H1 (cell line): ENCODE measurements at regions not wholly inside any gene's neighbourhood (a gene's known extent, or its start where the extent isn't known, plus 50 kb on each side); places are given as distances from the start of the nearest gene placed in this dataset.

ENCODE experiments used
- CTCF ChIA-PET: fragments of 300-600 bp; sonication (Branson Sonifier 250); formaldehyde crosslinking; loops from one replicate; lab custom pipeline; 2021; ENCODE audit not compliant: partially characterized antibody; lab: Charles Lee
- POLR2A ChIA-PET: fragments of 300-600 bp; sonication (Branson Sonifier 250); formaldehyde crosslinking; loops from one replicate; lab custom pipeline; 2021; ENCODE audit warnings: inconsistent platforms; ENCODE audit not compliant: partially characterized antibody; lab: Charles Lee
- DNase-seq, 2 experiments: peaks; one replicate each; pipeline versions ENCODE4 v3.0.0 to v3.0.0-alpha.2; 2010 to 2022; ENCODE audit warnings: low spot score in 2 of 2, low read depth in 1 of 2, mixed read lengths in 1 of 2
- FAIRE-seq: peaks from 2 replicates; lab custom pipeline; 2011; peaks lifted over from hg19 to GRCh38; lab: Jason Lieb, UNC
- H2AFZ ChIP-seq: 2 replicates; pipeline ENCODE4 v1.8.1; 2012; ENCODE audit warnings: low read length, inconsistent platforms
- H2AK5ac ChIP-seq: 2 replicates; pipeline ENCODE4 v1.6.1; 2013; ENCODE audit warnings: low read depth, low read length
- H2BK120ac ChIP-seq: replicated peaks from 2 replicates; pipeline ENCODE3; 2013; ENCODE audit warnings: low read depth, low read length, inconsistent platforms
- H2BK12ac ChIP-seq: 2 replicates; pipeline ENCODE4 v1.6.1; 2013; ENCODE audit warnings: low read depth, low read length
- H2BK15ac ChIP-seq: 2 replicates; pipeline ENCODE4 v1.6.1; 2013; ENCODE audit warnings: low read length
- H2BK20ac ChIP-seq: 2 replicates; pipeline ENCODE4 v1.6.1; 2013; ENCODE audit warnings: low read length
- H2BK5ac ChIP-seq: 2 replicates; pipeline ENCODE4 v1.6.1; 2013; ENCODE audit warnings: low read depth, low read length
- H3K14ac ChIP-seq: 2 replicates; pipeline ENCODE4 v1.6.1; 2013; ENCODE audit warnings: inconsistent platforms; ENCODE audit not compliant: insufficient read length
- H3K18ac ChIP-seq: 2 replicates; pipeline ENCODE4 v1.6.1; 2013; ENCODE audit warnings: low read length; ENCODE audit errors: extremely low read depth
- H3K23ac ChIP-seq: 2 replicates; pipeline ENCODE4 v1.6.1; 2013; ENCODE audit warnings: inconsistent platforms; ENCODE audit not compliant: insufficient read length
- H3K23me2 ChIP-seq: 2 replicates; pipeline ENCODE4 v1.6.1; 2013; ENCODE audit warnings: low read depth, low read length
- H3K27ac ChIP-seq: 2 replicates; pipeline ENCODE4 v1.6.1; 2011; ENCODE audit warnings: low read depth, low read length, inconsistent platforms
- H3K27me3 ChIP-seq, 4 experiments: replicated peaks in 1 of 4; 1 replicate in 1 of 4; 2 replicates in 3 of 4; pipeline versions ENCODE4 v1.6.1 to v1.8.1; 2011 to 2013; ENCODE audit warnings: low read length in 3 of 4, mild to moderate bottlenecking in 3 of 4, inconsistent platforms in 2 of 4, mixed read lengths in 2 of 4, moderate library complexity in 1 of 4; ENCODE audit not compliant: control insufficient read depth in 3 of 4, insufficient read depth in 3 of 4; ENCODE audit errors: extremely low read depth in 1 of 4
- H3K36me3 ChIP-seq, 4 experiments: 2 replicates each; pipeline versions ENCODE4 v1.6.1 to v1.8.1; 2011 to 2013; ENCODE audit warnings: mild to moderate bottlenecking in 4 of 4, low read length in 3 of 4, moderate library complexity in 2 of 4, control low read depth in 1 of 4, inconsistent platforms in 1 of 4; ENCODE audit not compliant: insufficient read depth in 4 of 4, control insufficient read depth in 2 of 4
- H3K4ac ChIP-seq: replicated peaks from 2 replicates; pipeline ENCODE3; 2013; ENCODE audit warnings: low read length, low read depth, mixed read lengths, inconsistent platforms; ENCODE audit not compliant: insufficient read length
- H3K4me1 ChIP-seq, 4 experiments: replicated peaks in 1 of 4; 1 replicate in 1 of 4; 2 replicates in 3 of 4; pipeline versions ENCODE4 v1.6.1 to v1.8.1; 2011 to 2013; ENCODE audit warnings: low read length in 3 of 4, inconsistent platforms in 2 of 4, mixed read lengths in 1 of 4; ENCODE audit not compliant: insufficient read depth in 4 of 4, control insufficient read depth in 3 of 4
- H3K4me2 ChIP-seq, 2 experiments: 2 replicates each; pipeline versions ENCODE4 v1.6.1 to v1.8.1; 2011 to 2013; ENCODE audit warnings: low read depth in 2 of 2, low read length in 2 of 2, control low read depth in 1 of 2, inconsistent platforms in 1 of 2, mild to moderate bottlenecking in 1 of 2; ENCODE audit not compliant: insufficient read depth in 1 of 2
- H3K4me3 ChIP-seq, 4 experiments: fragments of 200-600, 300-600 bp in 1 of 4; sonication (generic), shearing (Covaris generic), sonication (Bioruptor Twin) in 1 of 4; 2 replicates each; pipeline versions ENCODE4 v1.5.1 to v1.8.1; 2011 to 2016; ENCODE audit warnings: low read length in 4 of 4, low read depth in 3 of 4, control low read depth in 2 of 4, inconsistent platforms in 2 of 4, mild to moderate bottlenecking in 2 of 4, mixed read lengths in 1 of 4, moderate library complexity in 1 of 4; ENCODE audit not compliant: insufficient read depth in 2 of 4; ENCODE audit errors: extremely low read depth in 1 of 4
- H3K56ac ChIP-seq: replicated peaks from 2 replicates; pipeline ENCODE3; 2013; ENCODE audit warnings: low read depth, mild to moderate bottlenecking, mixed read lengths, low read length, inconsistent platforms; ENCODE audit not compliant: insufficient read length
- H3K79me1 ChIP-seq: 2 replicates; pipeline ENCODE4 v1.6.1; 2013; ENCODE audit warnings: low read depth, low read length, control low read depth
- H3K79me2 ChIP-seq, 2 experiments: 2 replicates each; pipeline versions ENCODE4 v1.6.1 to v1.8.1; 2012 to 2013; ENCODE audit warnings: low read length in 2 of 2, mild to moderate bottlenecking in 2 of 2, inconsistent platforms in 1 of 2; ENCODE audit not compliant: insufficient read depth in 2 of 2, control insufficient read depth in 1 of 2
- H3K9ac ChIP-seq, 4 experiments: replicated peaks in 1 of 4; 1 replicate in 1 of 4; 2 replicates in 3 of 4; pipeline versions ENCODE4 v1.6.1 to v1.8.1; 2011 to 2013; ENCODE audit warnings: low read depth in 3 of 4, low read length in 3 of 4, control low read depth in 2 of 4, mild to moderate bottlenecking in 2 of 4, moderate library complexity in 2 of 4, inconsistent platforms in 1 of 4; ENCODE audit errors: extremely low read depth in 1 of 4
- H3K9me3 ChIP-seq, 2 experiments: 2 replicates each; pipeline versions ENCODE4 v1.6.1 to v1.8.1; 2012 to 2013; ENCODE audit warnings: mild to moderate bottlenecking in 2 of 2, moderate library complexity in 2 of 2, control low read depth in 1 of 2, inconsistent platforms in 1 of 2, low read depth in 1 of 2, low read length in 1 of 2, mixed read lengths in 1 of 2; ENCODE audit not compliant: insufficient read depth in 2 of 2
- H4K20me1 ChIP-seq, 2 experiments: replicated peaks in 1 of 2; 2 replicates each; pipeline versions ENCODE3 to v1.8.1; 2011 to 2013; ENCODE audit warnings: inconsistent platforms in 2 of 2, low read length in 2 of 2, mild to moderate bottlenecking in 1 of 2; ENCODE audit not compliant: insufficient read depth in 2 of 2, control insufficient read depth in 1 of 2
- H4K5ac ChIP-seq: 2 replicates; pipeline ENCODE4 v1.6.1; 2013; ENCODE audit warnings: low read length, low read depth, mixed read lengths, inconsistent platforms; ENCODE audit not compliant: insufficient read length
- H4K8ac ChIP-seq: 2 replicates; pipeline ENCODE4 v1.8.0; 2013; ENCODE audit warnings: mild to moderate bottlenecking, moderate library complexity, low read length, inconsistent platforms; ENCODE audit not compliant: insufficient read depth; ENCODE audit errors: extremely low read depth
- H4K91ac ChIP-seq: replicated peaks from 2 replicates; pipeline ENCODE3; 2013; ENCODE audit warnings: low read length, mixed read lengths, inconsistent platforms; ENCODE audit not compliant: insufficient read length
- BCL11A ChIP-seq, 2 experiments: IDR thresholded peaks; one replicate each; pipeline ENCODE4 v1.6.1; 2011; ENCODE audit warnings: low read depth in 2 of 2, low read length in 2 of 2, mild to moderate bottlenecking in 2 of 2
- CBX5 ChIP-seq: fragments of 300-800, 300-1000 bp; sonication (generic); IDR thresholded peaks from 2 replicates; pipeline ENCODE4 v1.7.1; 2016; ENCODE audit warnings: antibody characterized with exemption, low read length, low read depth
- CBX8 ChIP-seq: fragments of 300-800, 300-1000 bp; sonication (generic); IDR thresholded peaks from 2 replicates; pipeline ENCODE4 v1.7.1; 2016; ENCODE audit warnings: low read depth, low read length, borderline replicate concordance
- CHD1 ChIP-seq: IDR thresholded peaks from 2 replicates; pipeline ENCODE4 v1.6.1; 2012; ENCODE audit warnings: low read depth, low read length, improper control_type of control experiment
- CTBP2 ChIP-seq: IDR thresholded peaks from 2 replicates; pipeline ENCODE4 v1.7.0; 2011; ENCODE audit warnings: borderline replicate concordance, mild to moderate bottlenecking, moderate library complexity, mixed read lengths, low read length; ENCODE audit not compliant: insufficient read depth, insufficient read length
- CTCF ChIP-seq, 3 experiments: IDR thresholded peaks; 1 replicate in 2 of 3; 2 replicates in 1 of 3; pipeline versions ENCODE4 v1.5.1 to v1.6.1; 2011; ENCODE audit warnings: low read length in 3 of 3, mild to moderate bottlenecking in 3 of 3, inconsistent platforms in 2 of 3, low read depth in 1 of 3, moderate library complexity in 1 of 3; ENCODE audit not compliant: insufficient read depth in 1 of 3; ENCODE audit errors: control extremely low read depth in 1 of 3
- GTF2F1 ChIP-seq: IDR thresholded peaks from 2 replicates; pipeline ENCODE4 v1.6.1; 2012; ENCODE audit warnings: low read depth, low read length, improper control_type of control experiment, borderline replicate concordance
- KDM1A ChIP-seq: fragments of 200-600, 300-600 bp; sonication (generic); IDR thresholded peaks from 2 replicates; pipeline ENCODE4 v1.7.1; 2016; ENCODE audit warnings: mild to moderate bottlenecking, low read length, borderline replicate concordance
- KDM5A ChIP-seq: fragments of 200-600 bp; IDR thresholded peaks from 2 replicates; pipeline ENCODE4 v1.7.1; 2012; ENCODE audit warnings: mild to moderate bottlenecking, low read length, inconsistent platforms, mixed read lengths
- NANOG ChIP-seq: IDR thresholded peaks from 2 replicates; pipeline ENCODE4 v1.6.1; 2011; ENCODE audit warnings: low read length, low read depth, mild to moderate bottlenecking, inconsistent platforms; ENCODE audit not compliant: insufficient read depth, poor library complexity, severe bottlenecking
- POLR2A ChIP-seq, 2 experiments: IDR thresholded peaks; 1 replicate in 1 of 2; 2 replicates in 1 of 2; pipeline ENCODE4 v1.6.1; 2011; ENCODE audit warnings: low read depth in 2 of 2, low read length in 2 of 2, mild to moderate bottlenecking in 2 of 2; ENCODE audit errors: control extremely low read depth in 1 of 2
- POLR2AphosphoS5 ChIP-seq: IDR thresholded peaks from 2 replicates; pipeline ENCODE4 v1.6.1; 2011; ENCODE audit warnings: low read depth, low read length
- SIX5 ChIP-seq: IDR thresholded peaks from 2 replicates; pipeline ENCODE4 v1.6.1; 2011; ENCODE audit warnings: mild to moderate bottlenecking, low read depth, low read length
- TBP ChIP-seq: IDR thresholded peaks from 2 replicates; pipeline ENCODE4 v1.6.1; 2011; ENCODE audit warnings: low read depth, low read length, improper control_type of control experiment

- ChIA-PET POLR2A (no interaction called here), CTCF (interaction anchor here (0.9 to 1.8 kb wide), 13 partner anchors 10 to 829 kb away, joined by 3 to 6 read pairs (median 3); no protein-coding TSS in a partner anchor)
- no peaks in the 10 kb centered on the region; a peak in 1 of 7 replicates for H3K4me1 ChIP-seq
- H4K5ac ChIP-seq: no peak overlapping the region
- H3K36me3 ChIP-seq: no peaks in the 10 kb centered on the region
- no peak overlapping the region for H4K91ac ChIP-seq
- no peak overlapping the region; the same call in 1 of the 2 replicates for H2AFZ ChIP-seq
- H2BK20ac ChIP-seq: no peak overlapping the region
- H3K79me1 ChIP-seq: no peaks in the 10 kb centered on the region
- FAIRE-seq (no peak), DNase-seq (no peak)
- no peak overlapping the region for H3K4ac ChIP-seq
- H3K4me3 ChIP-seq: no peak overlapping the region
- no peak overlapping the region for H3K56ac ChIP-seq
- H2BK15ac ChIP-seq: no peak overlapping the region
- no peak overlapping the region for H4K8ac ChIP-seq
- no peak overlapping the region for H3K4me2 ChIP-seq
- H3K23ac ChIP-seq: no peak overlapping the region
- H2BK120ac ChIP-seq: no peak overlapping the region
- no peak overlapping the region for H2AK5ac ChIP-seq
- H2BK12ac ChIP-seq: no peak overlapping the region
- H3K27me3 ChIP-seq: no peaks in the 10 kb centered on the region
- H3K9ac ChIP-seq: no peak overlapping the region
- no peak overlapping the region for H2BK5ac ChIP-seq
- H3K14ac ChIP-seq: no peak overlapping the region
- H3K79me2 ChIP-seq: no peaks in the 10 kb centered on the region
- H3K27ac ChIP-seq: no peak overlapping the region
- no peak overlapping the region for H3K18ac ChIP-seq
- no peaks in the 10 kb centered on the region; the same call in 1 of the 2 replicates for H3K23me2 ChIP-seq
- H4K20me1 ChIP-seq: no peaks in the 10 kb centered on the region
- peaks cover 4 to 12% of the 10 kb centered on the region in 2 experiments; a peak in 2 of 4 replicates for H3K9me3 ChIP-seq
- TF ChIP-seq CHD1 (no peak), TBP (no peak), CTBP2 (no peak), CBX8 (no peak), KDM5A (no peak), GTF2F1 (no peak), NANOG (no peak), POLR2A (IDR thresholded peaks at IDR 0.05; ENCODE audit: control extremely low read depth in 1 of 2, low read depth in 2 of 2, low read length in 2 of 2) (no peak), POLR2AphosphoS5 (no peak), CBX5 (no peak), SIX5 (no peak), KDM1A (no peak), BCL11A (IDR thresholded peaks at IDR 0.05; ENCODE audit: low read depth in 2 of 2, low read length in 2 of 2) (no peak), CTCF (IDR thresholded peaks at IDR 0.05; ENCODE audit: control extremely low read depth in 1 of 3, insufficient read depth in 1 of 3, low read depth in 1 of 3, low read length in 3 of 3) (peak in 2 of 3 experiments; percentile 35 to 60; a peak in 2 of 4 replicates)
Observed at GRCh38 chr5:92470770-92471169, 1087.7 kb upstream of the ARRDC3 start.
